GM12865 (cell line): ENCODE measurements at regions not wholly inside any gene's neighbourhood (a gene's known extent, or its start where the extent isn't known, plus 50 kb on each side); places are given as distances from the start of the nearest gene placed in this dataset.

Experiments used
- DNase-seq: peaks from one replicate; pipeline ENCODE4 v3.0.0; 2010; ENCODE audit warnings: low read depth
- H3K4me3 ChIP-seq: 2 replicates; pipeline ENCODE4 v1.5.1; 2011; ENCODE audit warnings: mild to moderate bottlenecking, low read depth, low read length, control low read depth
- TF ChIP-seq, protein P1 (sequence below): IDR thresholded peaks from 2 replicates; pipeline ENCODE4 v1.5.1; 2011; ENCODE audit warnings: low read length, control low read depth, low read depth, inconsistent platforms; ENCODE audit not compliant: insufficient read depth; ENCODE audit errors: missing control alignments

DNA sequence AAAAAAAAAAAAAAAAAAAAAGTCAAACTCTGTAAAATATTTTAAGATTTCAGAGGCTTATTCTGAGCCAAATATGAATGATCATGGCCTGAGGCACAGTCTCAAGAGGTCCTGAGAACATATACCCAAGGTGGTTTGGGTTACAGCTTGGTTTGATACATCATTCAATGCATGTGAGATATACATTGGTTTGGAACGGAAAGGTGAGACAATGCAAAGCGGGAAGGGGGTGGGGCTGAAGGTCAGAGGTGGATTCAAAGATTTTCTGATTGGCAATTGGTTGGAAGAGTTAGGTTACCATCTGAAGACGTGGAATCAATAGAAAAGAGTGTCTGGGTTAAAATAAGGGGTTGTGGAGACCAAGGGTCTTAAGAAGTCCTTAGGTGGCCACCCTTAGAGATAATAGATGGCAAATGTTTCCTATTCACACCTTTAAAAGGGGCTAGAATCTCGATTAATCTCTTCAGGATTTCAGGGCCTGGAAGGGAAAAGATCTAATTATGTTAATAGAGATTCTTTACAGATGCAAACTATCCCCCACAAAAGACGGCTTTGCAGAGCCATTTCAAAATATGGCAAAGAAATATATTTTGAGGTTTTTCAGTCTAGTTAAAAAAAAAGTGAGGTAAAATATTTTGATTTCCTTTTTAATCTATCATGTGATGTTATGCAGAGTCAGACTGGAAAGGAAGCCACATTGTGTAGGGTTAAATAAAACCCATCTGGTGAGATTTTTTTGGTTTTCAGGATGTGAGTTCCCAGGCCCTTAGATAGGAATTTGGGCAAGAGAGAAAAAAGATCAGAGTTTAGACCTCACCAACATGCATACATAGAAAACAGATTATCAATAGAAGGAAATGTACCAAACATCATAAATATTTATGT is 173.8 kb upstream of the CNOT2 start:
- TF ChIP-seq, protein P1, sequence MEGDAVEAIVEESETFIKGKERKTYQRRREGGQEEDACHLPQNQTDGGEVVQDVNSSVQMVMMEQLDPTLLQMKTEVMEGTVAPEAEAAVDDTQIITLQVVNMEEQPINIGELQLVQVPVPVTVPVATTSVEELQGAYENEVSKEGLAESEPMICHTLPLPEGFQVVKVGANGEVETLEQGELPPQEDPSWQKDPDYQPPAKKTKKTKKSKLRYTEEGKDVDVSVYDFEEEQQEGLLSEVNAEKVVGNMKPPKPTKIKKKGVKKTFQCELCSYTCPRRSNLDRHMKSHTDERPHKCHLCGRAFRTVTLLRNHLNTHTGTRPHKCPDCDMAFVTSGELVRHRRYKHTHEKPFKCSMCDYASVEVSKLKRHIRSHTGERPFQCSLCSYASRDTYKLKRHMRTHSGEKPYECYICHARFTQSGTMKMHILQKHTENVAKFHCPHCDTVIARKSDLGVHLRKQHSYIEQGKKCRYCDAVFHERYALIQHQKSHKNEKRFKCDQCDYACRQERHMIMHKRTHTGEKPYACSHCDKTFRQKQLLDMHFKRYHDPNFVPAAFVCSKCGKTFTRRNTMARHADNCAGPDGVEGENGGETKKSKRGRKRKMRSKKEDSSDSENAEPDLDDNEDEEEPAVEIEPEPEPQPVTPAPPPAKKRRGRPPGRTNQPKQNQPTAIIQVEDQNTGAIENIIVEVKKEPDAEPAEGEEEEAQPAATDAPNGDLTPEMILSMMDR, result no peak
- DNase-seq, result no peak
- no peak overlapping the region for H3K4me3 ChIP-seq

DNA sequence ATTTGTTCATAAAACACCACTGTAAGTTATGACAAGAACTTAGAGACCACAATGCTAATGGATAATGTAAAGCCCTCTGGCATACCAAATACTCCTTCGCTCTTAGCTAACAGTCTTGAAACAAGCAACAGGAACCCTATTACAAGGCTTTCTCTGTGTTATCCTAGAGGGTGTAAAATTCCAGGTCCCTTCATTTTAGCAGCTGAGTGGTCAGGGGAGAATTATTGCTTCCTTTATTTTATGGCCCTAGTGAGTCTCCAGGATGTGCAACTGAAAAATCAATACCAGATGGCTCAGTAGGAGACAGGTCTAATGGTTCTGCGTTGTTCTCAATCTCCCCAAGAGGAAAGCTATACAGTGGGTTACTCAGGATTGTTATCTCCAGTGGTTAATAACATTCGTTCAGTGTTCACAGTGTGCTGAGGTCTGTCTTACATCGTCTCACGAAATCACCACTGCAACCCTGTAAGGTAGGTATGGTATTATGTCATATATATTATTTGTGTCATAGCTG is 172.7 kb upstream of the CNOT2 start:
- no peak overlapping the region for H3K4me3 ChIP-seq
- TF ChIP-seq, protein P1, result no peak
- no peak for DNase-seq

DNA sequence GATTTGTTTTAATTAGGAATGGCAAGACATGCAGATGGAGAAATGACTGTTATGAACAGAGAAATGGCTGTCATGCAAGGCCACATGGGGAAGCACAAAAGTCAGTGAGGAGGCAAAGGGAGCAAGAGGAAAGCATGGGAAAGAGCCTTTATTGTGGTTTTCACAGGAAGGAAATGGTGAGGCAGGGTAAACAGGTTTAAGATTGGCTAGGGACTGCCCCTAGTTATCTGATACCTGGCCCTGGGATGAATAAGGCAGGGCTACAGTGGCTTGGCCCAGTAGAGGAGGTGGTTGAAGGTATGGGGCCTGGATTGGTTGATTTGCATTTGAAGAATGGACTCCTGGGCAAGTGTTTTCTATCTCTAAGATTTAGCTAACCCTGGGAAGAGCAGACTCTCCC is 168.7 kb upstream of the CNOT2 start:
- TF ChIP-seq, protein P1, result no peak
- no peak overlapping the region for H3K4me3 ChIP-seq
- DNase-seq, result no peak

DNA sequence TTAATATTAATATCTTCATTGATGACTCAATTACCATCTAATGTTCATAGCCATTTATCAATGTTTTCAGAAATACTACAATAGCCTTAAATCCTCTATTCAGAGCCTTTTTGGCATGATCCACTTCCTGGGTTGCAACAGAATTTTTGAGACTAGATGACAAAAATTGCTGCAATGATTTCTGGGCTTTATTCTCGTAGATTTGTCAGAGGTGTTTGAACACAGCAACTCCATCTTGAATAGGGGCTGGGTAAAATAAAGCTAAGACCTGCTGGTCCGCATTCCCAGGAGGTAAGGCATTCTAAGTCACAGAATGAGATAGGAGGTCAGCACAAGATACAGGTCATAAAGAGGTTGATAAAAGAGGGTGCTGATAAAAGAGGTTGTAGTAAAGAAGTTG is 165.8 kb upstream of the CNOT2 start:
- no peak overlapping the region for H3K4me3 ChIP-seq
- TF ChIP-seq, protein P1, result no peak
- DNase-seq, result no peak

DNA sequence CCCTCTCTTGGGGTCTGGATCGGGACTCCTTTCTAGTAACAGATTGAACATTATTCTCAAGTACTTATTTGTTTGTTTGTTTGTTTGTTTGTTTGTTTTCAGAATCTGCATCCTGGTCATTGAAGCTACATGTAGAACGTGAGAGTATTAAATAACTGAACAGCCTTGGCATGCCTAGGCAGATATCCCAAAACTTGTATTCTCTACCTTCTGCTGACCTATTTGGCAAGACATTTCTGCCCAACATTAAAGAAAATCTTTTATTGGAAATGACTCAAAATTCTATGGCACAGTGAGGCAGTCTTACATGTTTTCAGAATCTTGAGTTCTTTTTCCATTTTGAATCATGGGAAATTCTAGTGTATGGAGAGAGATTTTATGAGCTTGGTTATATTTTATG is 165.1 kb upstream of the CNOT2 start:
- H3K4me3 ChIP-seq, result no peak overlapping the region
- TF ChIP-seq, protein P1, result no peak
- DNase-seq, result no peak

DNA sequence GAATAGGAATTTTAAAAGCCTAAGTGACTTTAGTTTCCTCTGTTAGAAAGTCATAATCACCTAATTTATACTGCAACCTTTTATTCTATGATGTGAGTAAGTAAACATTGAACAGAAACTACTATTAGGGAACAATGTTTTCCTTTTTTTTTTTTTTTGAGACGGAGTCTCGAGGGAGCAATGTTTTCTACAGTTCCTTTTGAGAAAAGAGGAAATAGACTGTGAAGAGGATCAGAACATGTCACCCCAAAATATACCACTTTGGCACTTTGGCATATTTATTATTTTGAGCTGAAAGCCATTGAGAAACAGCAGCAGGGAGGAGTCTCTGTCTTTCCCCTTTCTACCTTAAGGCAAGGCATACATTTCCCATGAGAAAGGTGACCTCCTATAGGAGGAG is 162.7 kb upstream of the CNOT2 start:
- TF ChIP-seq, protein P1, result no peak
- no peak overlapping the region for H3K4me3 ChIP-seq
- DNase-seq, result no peak
